Fibroblast of upper back skin (primary cell): ENCODE measurements at regions not wholly inside any gene's neighbourhood (a gene's known extent, or its start where the extent isn't known, plus 50 kb on each side); places are given as distances from the start of the nearest gene placed in this dataset.
"Not testable (repeated sequence)": the region's sequence is repeated elsewhere in the genome, so short reads cannot be mapped to it uniquely, and the experiment has no call there.

Experiments
- DNase-seq: peaks from one replicate; pipeline ENCODE4 v3.0.0-alpha.2; 2013

GRCh38 chr13:80070024-80070703, 270.8 kb downstream of the SPRY2 start:
- DNase-seq = no peak

DNA sequence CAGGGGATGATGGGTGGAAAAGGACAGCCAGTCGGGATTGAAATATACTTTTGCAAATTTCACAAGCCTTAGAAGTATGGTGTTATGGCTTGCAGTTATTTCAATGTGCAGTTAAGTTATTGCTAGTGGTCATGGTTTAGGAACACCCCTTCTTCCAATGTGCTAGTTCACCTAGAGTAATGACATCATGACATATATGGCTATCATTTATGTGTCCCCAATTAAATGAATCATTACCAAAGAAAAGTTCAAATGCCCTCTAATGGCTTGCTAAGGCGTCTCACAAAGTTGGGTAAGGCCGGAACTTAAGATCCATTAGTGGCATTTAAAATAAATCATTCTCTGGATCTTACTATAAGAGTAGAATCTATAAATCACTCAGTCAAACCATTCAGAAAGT, 271.6 kb downstream of the SPRY2 start:
- no peak for DNase-seq

GRCh38 chr13:80065996-80066395, 274.9 kb downstream of the SPRY2 start:
- no peak for DNase-seq

GRCh38 chr13:80062416-80062815, 278.5 kb downstream of the SPRY2 start:
- not testable (repeated sequence) for DNase-seq

DNA sequence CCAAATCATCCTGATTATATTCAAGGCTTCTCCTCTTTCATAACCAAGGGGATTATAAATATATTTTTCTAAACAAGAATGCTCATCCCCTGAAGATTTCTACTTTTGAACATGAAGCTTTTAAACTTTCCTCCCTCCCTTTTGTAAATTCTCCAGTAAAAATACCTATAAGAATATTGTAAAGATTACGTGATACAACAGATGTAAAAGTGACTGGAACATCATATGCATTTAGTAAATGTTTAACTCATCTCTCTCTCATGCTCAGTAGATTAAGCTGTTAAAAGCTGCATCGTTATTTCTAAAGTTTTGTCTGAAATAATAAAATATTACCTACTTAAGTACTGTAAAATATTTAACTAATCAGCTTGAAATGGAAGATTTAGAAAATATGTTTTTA, 281.1 kb downstream of the SPRY2 start:
- no peak for DNase-seq

DNA sequence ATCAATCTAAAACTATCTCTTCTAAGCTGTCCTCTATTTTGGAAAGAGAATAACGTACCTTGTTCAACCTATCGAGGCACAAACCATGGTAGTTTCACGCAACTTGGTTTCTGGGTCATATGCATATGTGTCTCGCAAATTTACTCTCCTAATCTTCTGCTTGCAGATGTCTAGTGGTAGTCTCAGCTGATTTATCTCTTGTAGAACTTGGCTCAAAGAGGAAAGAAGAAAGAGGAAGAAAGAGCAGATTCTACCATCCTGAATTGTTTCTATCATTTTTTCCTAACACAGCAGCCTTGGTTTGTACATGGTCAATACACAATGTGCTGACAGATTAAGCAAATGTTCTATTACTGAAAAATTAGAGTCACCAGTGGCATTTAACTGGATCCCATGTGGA, 282.3 kb downstream of the SPRY2 start:
- DNase-seq = no peak

DNA sequence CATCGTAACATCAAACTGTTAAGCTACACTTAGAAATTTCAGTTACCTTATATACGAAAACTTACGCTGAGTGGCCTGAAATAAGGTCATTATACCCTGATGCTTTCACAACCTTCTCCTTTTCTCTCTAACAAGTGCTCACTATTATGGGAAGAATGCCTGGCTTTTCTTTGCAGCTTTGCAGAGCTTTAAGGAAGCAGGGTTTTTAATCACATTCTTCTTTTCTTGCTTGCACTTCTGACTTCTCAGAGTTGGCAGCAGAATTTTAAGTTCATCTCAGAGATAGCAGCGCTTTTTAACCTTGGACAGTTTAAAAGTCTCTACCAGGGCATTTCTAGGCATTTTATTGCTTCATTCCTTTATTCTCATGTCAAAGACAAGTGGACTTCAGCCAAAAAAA, 285.1 kb downstream of the SPRY2 start:
- DNase-seq = no peak

DNA sequence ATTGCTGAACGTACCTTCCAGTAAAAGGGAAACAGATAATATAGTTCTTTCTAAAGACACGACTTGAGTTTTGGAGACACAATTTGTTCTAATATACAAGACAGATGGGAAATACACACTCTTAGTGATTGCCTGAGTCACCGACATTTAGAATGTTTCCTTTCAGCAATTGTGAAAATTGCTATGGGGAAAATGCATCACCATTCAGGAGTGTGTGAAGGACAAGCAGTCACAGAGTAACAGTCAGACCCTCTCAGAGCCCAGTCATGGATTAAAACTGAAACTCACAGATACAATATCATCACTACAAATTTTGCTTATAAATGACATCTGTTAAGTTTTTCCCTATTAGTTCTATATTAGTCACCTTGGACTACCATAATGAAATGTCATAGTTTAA, 286.1 kb downstream of the SPRY2 start:
- DNase-seq = peak; percentile 46

DNA sequence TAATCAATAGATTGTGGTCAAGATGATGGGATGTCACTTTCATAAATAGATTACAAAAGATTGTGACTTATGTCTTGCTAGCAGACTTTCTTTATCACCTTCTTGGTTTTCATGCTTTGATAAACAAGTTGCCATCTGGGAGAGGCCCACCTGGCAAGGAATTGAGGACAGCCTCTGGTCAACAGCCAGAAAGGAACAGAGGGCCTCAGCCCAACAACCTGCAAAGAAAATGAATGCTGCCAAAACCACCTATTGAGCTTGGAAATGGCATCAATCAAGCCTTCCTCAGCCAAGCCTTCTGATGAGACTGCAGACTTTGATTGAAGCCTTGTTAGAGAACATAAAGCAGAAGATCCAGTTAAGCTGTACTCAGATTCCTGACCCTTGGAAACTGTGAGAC, 288.6 kb downstream of the SPRY2 start:
- no peak for DNase-seq

DNA sequence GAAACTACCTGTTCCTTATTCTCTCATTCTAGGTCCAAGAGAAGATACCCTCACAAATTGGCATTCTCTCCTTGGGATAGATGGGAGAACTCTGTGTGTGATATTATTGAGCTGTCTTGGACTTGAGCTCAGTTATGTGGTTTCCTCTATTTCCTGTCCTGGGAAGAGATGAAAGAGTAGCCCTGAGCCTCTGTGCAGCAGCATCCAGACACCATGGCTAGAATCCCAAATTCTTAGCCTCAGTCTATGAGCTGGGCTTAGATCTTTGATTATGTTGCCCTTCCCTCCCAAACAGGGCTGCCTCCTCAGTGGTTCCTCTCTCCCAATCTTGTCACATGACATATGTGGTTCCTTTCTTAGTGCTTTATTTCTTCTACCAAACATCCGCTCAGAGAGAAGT, 290.7 kb downstream of the SPRY2 start:
- peak; percentile 57 for DNase-seq

GRCh38 chr13:80048802-80049201, 292.1 kb downstream of the SPRY2 start:
- peak; percentile 99 for DNase-seq

- DNase-seq = no peak
Measured at GRCh38 chr13:80048030-80048429, 292.9 kb downstream of the SPRY2 start.

DNA sequence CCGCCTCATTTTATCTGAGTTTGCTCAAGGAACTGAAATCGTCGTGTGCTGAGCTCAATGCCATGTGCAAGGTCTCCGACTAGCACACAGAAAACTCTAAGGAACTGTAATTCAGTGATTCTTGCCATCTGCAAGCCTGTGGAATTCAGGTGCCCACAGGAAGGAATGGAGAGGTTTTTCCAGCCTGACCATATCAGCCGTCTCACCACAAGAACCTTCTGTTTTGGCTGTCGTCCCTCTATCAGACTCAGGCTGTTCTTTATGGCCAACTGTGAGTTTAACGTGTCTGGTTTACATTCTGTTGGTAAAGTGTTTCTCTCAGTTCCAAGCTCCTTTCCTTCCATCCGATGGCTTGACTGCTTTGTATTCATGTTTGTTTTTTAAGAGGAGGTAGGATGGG, 293.5 kb downstream of the SPRY2 start:
- peak; percentile 82 for DNase-seq

GRCh38 chr13:80040981-80041317, 300.0 kb downstream of the SPRY2 start:
- no peak for DNase-seq

- DNase-seq = peak; percentile 98
Measured at GRCh38 chr13:80040196-80040980, 300.5 kb downstream of the SPRY2 start.

DNA sequence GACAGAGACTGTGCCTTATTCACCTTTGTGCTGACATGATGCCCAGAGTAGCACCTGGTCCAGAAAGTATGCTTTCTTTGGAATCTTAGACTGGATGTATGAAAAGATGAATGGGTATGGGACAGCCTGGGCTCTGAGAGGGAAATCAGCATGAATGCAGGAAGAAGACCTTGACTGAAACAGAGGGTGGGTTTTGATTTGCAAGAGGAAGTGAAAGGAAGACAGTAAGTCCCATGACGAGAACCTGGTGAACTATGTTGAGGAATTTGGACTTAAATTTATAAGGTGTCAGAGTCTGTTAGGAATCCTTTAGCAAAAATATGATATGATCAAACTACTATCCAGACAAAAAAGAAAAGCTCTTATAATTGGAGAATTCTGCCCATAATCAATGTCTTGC, 301.9 kb downstream of the SPRY2 start:
- no peak for DNase-seq

DNA sequence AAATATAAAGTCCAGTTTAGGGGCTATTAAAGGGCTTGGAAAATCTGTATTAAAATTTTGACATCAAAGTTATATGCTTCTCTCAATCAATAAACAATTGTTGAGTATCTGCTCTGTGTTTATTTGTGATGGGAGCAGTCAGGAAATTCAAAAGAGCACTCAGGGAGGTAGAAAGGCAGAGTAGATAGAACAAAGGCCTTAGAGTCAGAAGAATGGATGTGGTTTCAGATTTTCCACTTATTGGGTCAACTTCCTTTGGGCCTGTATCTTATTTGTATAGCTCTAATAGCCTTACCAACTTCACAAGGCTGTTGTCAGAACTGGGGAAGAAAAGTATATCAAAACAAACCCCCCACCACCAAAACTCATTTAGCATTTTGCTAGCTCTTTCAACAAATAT, 302.6 kb downstream of the SPRY2 start:
- no peak for DNase-seq

DNA sequence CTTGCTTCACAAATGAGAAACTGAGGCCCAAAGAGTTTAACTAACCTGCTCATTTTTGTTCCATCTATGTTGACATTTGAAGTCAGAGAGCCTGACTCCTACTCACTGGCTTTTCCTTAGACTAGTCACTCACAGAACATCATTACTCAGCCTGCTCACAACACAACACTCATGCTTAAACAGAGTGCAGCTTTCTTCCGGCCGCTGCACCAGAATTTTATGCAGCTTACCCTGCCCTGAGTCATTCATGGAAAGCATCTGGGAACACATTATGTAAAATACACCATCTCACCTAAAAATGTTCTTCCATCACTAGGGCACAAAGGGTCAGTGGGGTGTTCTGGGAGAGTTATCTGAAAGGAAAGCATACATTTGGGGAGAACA, 303.4 kb downstream of the SPRY2 start:
- peak; percentile 90 for DNase-seq

- DNase-seq = no peak
Measured at GRCh38 chr13:80036845-80037504, 304.0 kb downstream of the SPRY2 start.

DNA sequence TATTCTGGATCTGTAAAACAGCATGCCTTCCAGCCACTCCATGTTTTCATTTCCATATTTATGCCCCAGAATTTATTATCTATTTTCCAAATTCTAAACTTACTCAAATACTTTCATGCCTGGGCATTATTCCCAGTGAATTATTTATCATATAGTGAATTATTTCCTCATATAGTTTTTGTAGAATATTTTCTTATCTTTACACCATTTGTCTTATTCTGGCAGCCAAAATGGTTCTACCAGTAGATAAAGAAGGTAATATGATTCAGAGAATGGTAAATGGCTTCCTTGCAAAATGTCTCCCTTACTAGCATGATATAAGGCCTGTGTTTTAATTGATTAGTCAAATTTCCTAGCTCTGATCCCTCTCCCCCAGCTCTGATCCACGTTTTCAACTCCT, 305.8 kb downstream of the SPRY2 start:
- peak; percentile 13 for DNase-seq

GRCh38 chr13:80033951-80034350, 307.0 kb downstream of the SPRY2 start:
- DNase-seq = no peak

DNA sequence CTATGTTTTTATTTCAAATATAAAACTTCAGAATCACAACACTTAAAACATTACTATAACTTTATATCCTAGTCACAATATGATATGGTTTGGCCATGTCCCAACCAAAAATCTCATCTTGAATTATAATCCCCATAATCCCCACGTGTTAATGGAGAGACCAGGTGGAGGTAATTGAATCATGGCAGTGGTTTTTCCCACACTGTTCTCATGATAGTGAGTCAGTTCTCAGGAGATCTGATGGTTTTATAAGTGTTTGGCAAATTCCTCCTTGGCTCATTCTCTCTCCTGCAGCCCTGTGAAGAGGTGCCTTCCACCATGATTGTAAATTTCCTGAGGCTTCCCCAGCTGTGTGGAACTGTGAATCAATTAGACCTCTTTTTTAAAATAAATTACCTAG, 307.6 kb downstream of the SPRY2 start:
- DNase-seq = peak; percentile 60

GRCh38 chr13:80030491-80030890, 310.4 kb downstream of the SPRY2 start:
- DNase-seq = no peak

- DNase-seq = no peak
Measured at GRCh38 chr13:80029170-80029569, 311.8 kb downstream of the SPRY2 start.
